AG09319 (cell line): ENCODE measurements at regions not wholly inside any gene's neighbourhood (a gene's known extent, or its start where the extent isn't known, plus 50 kb on each side); places are given as distances from the start of the nearest gene placed in this dataset.

Source experiments
- DNase-seq: peaks from one replicate; pipeline ENCODE4 v3.0.0-alpha.2; 2010; ENCODE audit warnings: low read depth; ENCODE audit errors: extremely low read depth
- TF ChIP-seq, protein P1 (sequence below): IDR thresholded peaks from 2 replicates; pipeline ENCODE4 v1.5.1; 2011; ENCODE audit warnings: low read depth, mild to moderate bottlenecking, inconsistent platforms, low read length, moderate library complexity

DNA sequence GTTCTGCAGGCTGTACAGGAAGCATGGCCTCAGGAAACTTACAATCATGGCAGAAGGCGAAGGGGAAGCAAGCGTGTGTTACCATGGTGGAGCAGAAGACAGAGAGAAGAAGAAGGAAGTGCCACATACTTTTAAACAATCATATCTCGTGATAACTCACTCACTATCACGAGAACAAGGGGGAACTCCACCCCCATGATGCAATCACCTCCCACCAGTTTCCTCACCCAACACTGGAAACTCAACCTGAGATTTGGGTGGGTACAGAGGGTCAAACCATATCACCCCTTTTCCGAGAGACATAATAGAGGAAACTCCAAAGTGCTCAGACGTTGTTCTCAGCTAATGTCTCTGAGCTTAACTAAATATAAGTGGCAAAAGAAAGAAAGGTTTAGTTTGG is 186.3 kb upstream of the MME start:
- TF ChIP-seq, protein P1, sequence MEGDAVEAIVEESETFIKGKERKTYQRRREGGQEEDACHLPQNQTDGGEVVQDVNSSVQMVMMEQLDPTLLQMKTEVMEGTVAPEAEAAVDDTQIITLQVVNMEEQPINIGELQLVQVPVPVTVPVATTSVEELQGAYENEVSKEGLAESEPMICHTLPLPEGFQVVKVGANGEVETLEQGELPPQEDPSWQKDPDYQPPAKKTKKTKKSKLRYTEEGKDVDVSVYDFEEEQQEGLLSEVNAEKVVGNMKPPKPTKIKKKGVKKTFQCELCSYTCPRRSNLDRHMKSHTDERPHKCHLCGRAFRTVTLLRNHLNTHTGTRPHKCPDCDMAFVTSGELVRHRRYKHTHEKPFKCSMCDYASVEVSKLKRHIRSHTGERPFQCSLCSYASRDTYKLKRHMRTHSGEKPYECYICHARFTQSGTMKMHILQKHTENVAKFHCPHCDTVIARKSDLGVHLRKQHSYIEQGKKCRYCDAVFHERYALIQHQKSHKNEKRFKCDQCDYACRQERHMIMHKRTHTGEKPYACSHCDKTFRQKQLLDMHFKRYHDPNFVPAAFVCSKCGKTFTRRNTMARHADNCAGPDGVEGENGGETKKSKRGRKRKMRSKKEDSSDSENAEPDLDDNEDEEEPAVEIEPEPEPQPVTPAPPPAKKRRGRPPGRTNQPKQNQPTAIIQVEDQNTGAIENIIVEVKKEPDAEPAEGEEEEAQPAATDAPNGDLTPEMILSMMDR: no peak
- no peak for DNase-seq

DNA sequence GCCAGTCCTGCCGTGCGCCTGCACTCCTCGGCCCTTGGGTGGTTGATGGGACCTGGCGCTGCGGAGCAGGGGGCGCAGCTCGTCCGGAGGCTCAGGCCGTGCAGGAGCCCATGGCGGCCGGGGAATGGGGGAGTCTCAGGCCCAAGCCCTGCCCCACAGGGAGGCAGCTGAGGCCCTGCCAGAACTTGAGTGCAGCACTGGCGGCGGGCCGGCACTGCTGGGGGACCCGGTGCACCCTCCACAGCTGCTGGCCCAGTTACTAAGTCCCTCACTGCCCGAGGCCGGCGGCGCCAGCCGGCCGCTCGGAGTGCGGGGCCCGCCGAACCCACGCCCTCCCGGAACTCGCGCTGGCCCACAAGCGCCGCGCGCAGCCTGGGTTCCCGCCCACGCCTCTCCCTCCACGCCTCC is 190.9 kb upstream of the MME start:
- no peak for DNase-seq
- TF ChIP-seq, protein P1: no peak

DNA sequence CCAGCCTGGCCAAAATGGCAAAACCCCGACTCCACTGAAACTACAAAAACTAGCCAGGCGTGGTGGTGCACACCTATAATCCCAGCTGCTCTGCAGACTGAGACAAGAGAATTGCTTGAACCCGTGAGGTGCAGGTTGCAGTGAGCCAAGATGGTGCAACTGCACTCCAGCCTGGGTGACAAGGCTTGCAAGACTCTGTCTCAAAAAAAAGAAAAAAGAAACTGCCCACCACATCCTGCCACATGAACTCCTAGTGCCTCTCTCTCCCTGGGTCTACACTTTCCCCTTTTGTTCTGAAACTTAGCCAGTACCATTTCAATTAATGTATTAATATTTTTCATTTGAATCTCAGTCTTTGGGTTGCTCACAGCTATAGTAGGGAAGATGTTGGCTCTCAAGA is 192.2 kb upstream of the MME start:
- TF ChIP-seq, protein P1: no peak
- DNase-seq: no peak

DNA sequence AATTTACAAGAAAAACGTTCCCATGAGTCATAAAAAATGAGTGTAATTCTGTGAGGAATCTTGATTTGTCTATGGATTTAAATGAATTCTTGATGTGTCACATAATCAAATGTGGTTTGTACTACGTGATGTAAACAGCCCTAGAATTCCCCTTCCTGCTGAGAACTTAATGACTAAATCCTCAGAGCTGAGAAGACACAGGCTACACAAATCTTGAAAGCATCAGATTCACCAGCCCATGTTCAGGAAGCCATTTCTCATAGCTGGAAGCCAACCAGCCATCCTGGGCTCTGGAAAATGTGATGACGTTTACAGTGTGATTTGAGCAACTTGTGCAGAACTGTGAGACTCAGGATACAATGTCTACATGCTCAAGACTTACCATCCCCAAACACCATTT is 193.7 kb upstream of the MME start:
- peak; percentile 97 for DNase-seq
- TF ChIP-seq, protein P1: no peak

DNA sequence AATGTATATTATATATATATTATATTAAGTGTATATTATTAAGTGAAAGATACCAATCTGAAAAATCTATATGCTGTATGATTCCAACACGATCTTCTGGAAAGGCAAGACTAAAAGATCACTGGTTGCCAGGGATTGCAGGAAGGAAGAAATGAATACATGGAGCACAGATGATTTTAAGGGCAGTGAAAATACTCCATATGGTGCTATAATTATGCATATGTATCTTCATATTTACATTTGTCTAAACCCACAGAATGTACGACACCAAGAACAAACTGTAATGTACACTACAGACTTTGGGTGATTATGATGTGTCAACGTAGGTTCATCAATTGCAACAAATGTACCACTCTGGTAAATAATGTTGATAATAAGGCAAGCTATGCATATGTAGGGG is 194.7 kb upstream of the MME start:
- TF ChIP-seq, protein P1: no peak
- no peak for DNase-seq

DNA sequence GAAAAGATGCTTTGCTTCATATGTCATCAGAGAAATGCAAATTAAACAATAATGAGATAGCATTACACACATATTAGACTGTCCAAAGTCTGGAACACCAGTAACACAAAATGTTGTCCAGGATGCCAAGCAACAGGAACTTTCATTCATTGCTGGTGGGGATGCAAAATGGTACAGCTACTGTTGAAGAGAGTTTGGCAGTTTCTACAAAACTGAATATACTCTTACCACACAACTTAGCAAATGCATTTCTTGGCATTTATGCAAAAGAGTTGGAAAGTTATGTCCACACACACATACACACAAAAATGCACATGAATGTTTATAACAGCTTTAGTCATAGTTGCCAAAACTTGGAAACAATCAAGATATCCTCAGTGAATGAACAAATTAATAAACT is 195.2 kb upstream of the MME start:
- TF ChIP-seq, protein P1: no peak
- no peak for DNase-seq

DNA sequence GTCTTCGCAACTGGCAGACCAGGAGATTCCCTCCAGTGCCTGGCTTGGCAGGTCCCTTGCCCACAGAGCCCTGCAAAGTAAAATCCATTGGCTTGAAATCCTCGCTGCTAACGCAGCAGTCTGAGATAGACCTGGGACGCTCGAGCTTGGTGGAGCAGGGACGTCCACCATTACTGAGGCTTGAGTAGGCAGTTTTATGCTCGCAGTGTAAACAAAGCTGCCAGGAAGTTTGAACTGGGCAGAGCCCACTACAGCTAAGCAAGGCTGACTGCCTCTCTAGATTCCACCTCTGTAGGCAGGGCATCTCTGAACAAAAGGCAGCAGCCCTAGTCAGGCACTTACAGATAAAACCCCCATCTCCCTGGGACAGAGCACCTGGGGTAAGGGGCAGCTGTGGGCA is 205.0 kb upstream of the MME start:
- TF ChIP-seq, protein P1: no peak

More for the DNA sequence above, 205.0 kb upstream of the MME start:
- DNase-seq: no peak
